ENCODE measurements at regions not wholly inside any gene's neighbourhood (a gene's known extent, or its start where the extent isn't known, plus 50 kb on each side); places are given as distances from the start of the nearest gene placed in this dataset.
A peak's percentile ranks its signal among the peaks of the same experiment; 100 is the strongest.

- TF ChIP-seq EP300 (conservative IDR thresholded peaks at IDR 0.05; ENCODE audit: poor library complexity, severe bottlenecking) (no peak), RAD21 (conservative IDR thresholded peaks at IDR 0.05) (no peak), MXI1 (conservative IDR thresholded peaks at IDR 0.05; ENCODE audit: poor library complexity, severe bottlenecking) (no peak)
These were observed 252.3 kb downstream of the SNX10 start (continued) for GRCh38 chr7:26543951-26544350.

- Histone ChIP-seq H3K9ac (ENCODE audit: low read length) (no peak overlapping the region), H2AFZ (ENCODE audit: low read depth, low read length) (no peak overlapping the region), H3K27me3 (ENCODE audit: insufficient read depth, low read depth, low read length) (no peaks in the 10 kb centered on the region), H3K36me3 (ENCODE audit: insufficient read depth, low read length) (no peaks in the 10 kb centered on the region), H3K4me2 (ENCODE audit: low read length) (no peak overlapping the region), H3K27ac (ENCODE audit: low read length) (peak overlapping the region; percentile 40), H3K79me2 (replicated peaks; ENCODE audit: insufficient read depth, low read length) (no peaks in the 10 kb centered on the region), H3F3A (ENCODE audit: insufficient read depth, low read length, poor library complexity, severe bottlenecking) (no peaks in the 10 kb centered on the region), H3K9me3 (ENCODE audit: low read length) (no peaks in the 10 kb centered on the region), H3K4me3 (ENCODE audit: low read length) (no peak overlapping the region), H4K20me1 (ENCODE audit: insufficient read depth) (no peaks in the 10 kb centered on the region), H3K9me2 (ENCODE audit: insufficient read depth, low read length) (no peaks in the 10 kb centered on the region)
- TF ChIP-seq RAD21 (conservative IDR thresholded peaks at IDR 0.05) (no peak), EP300 (conservative IDR thresholded peaks at IDR 0.05; ENCODE audit: poor library complexity, severe bottlenecking) (no peak), TAF1 (IDR thresholded peaks at IDR 0.05; ENCODE audit: low read depth) (no peak), SMC3 (conservative IDR thresholded peaks at IDR 0.05; ENCODE audit: poor library complexity) (no peak), POLR2AphosphoS5 (IDR thresholded peaks at IDR 0.05) (no peak), EZH2 (IDR thresholded peaks at IDR 0.05; ENCODE audit: borderline replicate concordance, insufficient read depth, low read length, poor library complexity, severe bottlenecking) (no peak), REST (IDR thresholded peaks at IDR 0.05; ENCODE audit: borderline replicate concordance) (no peak), MXI1 (conservative IDR thresholded peaks at IDR 0.05; ENCODE audit: poor library complexity, severe bottlenecking) (no peak)
- TF ChIP-seq, protein P1, sequence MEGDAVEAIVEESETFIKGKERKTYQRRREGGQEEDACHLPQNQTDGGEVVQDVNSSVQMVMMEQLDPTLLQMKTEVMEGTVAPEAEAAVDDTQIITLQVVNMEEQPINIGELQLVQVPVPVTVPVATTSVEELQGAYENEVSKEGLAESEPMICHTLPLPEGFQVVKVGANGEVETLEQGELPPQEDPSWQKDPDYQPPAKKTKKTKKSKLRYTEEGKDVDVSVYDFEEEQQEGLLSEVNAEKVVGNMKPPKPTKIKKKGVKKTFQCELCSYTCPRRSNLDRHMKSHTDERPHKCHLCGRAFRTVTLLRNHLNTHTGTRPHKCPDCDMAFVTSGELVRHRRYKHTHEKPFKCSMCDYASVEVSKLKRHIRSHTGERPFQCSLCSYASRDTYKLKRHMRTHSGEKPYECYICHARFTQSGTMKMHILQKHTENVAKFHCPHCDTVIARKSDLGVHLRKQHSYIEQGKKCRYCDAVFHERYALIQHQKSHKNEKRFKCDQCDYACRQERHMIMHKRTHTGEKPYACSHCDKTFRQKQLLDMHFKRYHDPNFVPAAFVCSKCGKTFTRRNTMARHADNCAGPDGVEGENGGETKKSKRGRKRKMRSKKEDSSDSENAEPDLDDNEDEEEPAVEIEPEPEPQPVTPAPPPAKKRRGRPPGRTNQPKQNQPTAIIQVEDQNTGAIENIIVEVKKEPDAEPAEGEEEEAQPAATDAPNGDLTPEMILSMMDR (IDR thresholded peaks at IDR 0.05; ENCODE audit: poor library complexity, severe bottlenecking): no peak
These were observed 254.9 kb downstream of the SNX10 start for GRCh38 chr7:26546508-26547053.

DNA sequence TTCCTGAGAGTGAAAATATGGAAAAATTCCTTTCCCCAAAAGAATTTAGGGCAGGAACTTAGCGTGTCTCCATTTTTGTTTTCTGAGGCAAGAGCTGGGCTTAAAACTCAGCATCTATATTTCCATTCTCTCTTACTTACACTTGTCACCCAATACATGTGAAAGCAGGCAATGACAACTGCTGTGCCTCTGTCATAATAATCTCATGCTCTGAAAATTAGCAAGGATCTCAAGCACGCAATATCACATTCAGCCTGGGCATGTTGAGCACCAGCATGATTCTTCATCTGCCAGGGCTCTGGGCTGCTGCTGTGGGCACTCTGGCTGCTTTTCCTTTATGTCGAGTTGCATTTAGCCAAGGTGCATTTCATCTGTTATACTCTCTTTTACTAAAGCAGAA is 255.5 kb downstream of the SNX10 start:
- no peak overlapping the region for H3K4me3 ChIP-seq (ENCODE audit: low read length)
- H3F3A ChIP-seq (ENCODE audit: insufficient read depth, low read length, poor library complexity, severe bottlenecking): no peaks in the 10 kb centered on the region
- no peaks in the 10 kb centered on the region for H3K9me2 ChIP-seq (ENCODE audit: insufficient read depth, low read length)
- no peaks in the 10 kb centered on the region for H3K27me3 ChIP-seq (ENCODE audit: insufficient read depth, low read depth, low read length)
- no peak overlapping the region for H3K9ac ChIP-seq (ENCODE audit: low read length)
- H3K9me3 ChIP-seq (ENCODE audit: low read length): no peaks in the 10 kb centered on the region
- TF ChIP-seq, protein P1 (IDR thresholded peaks at IDR 0.05; ENCODE audit: poor library complexity, severe bottlenecking): no peak
- peak; percentile 79 for TF ChIP-seq POLR2AphosphoS5 (IDR thresholded peaks at IDR 0.05)
- no peak for TF ChIP-seq SMC3 (conservative IDR thresholded peaks at IDR 0.05; ENCODE audit: poor library complexity)
- TF ChIP-seq EZH2 (IDR thresholded peaks at IDR 0.05; ENCODE audit: borderline replicate concordance, insufficient read depth, low read length, poor library complexity, severe bottlenecking): no peak
- no peak for TF ChIP-seq RAD21 (conservative IDR thresholded peaks at IDR 0.05)
- TF ChIP-seq REST (IDR thresholded peaks at IDR 0.05; ENCODE audit: borderline replicate concordance): peak; percentile 19
- TF ChIP-seq MXI1 (conservative IDR thresholded peaks at IDR 0.05; ENCODE audit: poor library complexity, severe bottlenecking): no peak
- TF ChIP-seq EP300 (conservative IDR thresholded peaks at IDR 0.05; ENCODE audit: poor library complexity, severe bottlenecking): peak; percentile 67
- TF ChIP-seq TAF1 (IDR thresholded peaks at IDR 0.05; ENCODE audit: low read depth): no peak
- H3K79me2 ChIP-seq (replicated peaks; ENCODE audit: insufficient read depth, low read length): no peaks in the 10 kb centered on the region
- no peak overlapping the region for H3K4me2 ChIP-seq (ENCODE audit: low read length)
- no peaks in the 10 kb centered on the region for H4K20me1 ChIP-seq (ENCODE audit: insufficient read depth)
- H2AFZ ChIP-seq (ENCODE audit: low read depth, low read length): no peak overlapping the region
- peak overlapping the region; percentile 40 for H3K27ac ChIP-seq (ENCODE audit: low read length)
- no peaks in the 10 kb centered on the region for H3K36me3 ChIP-seq (ENCODE audit: insufficient read depth, low read length)

Measured in neural cell (in vitro differentiated cells).